Naive B cell (primary cell): ENCODE measurements at regions not wholly inside any gene's neighbourhood (a gene's known extent, or its start where the extent isn't known, plus 50 kb on each side); places are given as distances from the start of the nearest gene placed in this dataset.

Experiments
- ATAC-seq, 2 donors: fragments of 150-1000 bp; cut with Tn5 transposase; 2 replicates each; pipeline ENCODE4 v1.10.0; 2021; ENCODE audit warnings: low read depth in 2 of 2, mild to moderate bottlenecking in 2 of 2, moderate library complexity in 2 of 2
- DNase-seq: peaks from one replicate; pipeline ENCODE4 v3.0.0; 2022
- H3K27ac Mint-ChIP-seq, 6 donors: one replicate each; pipeline ENCODE4 v1.8.0; 2020 to 2022; ENCODE audit warnings: mild to moderate bottlenecking in 6 of 6, mixed read lengths in 6 of 6, moderate library complexity in 5 of 6, inconsistent platforms in 2 of 6
- H3K27me3 Mint-ChIP-seq, 3 donors: one replicate each; pipeline ENCODE4 v1.8.0; 2021 to 2022; ENCODE audit warnings: mixed read lengths in 3 of 3, mild to moderate bottlenecking in 1 of 3
- H3K36me3 Mint-ChIP-seq, 2 donors: one replicate each; pipeline ENCODE4 v1.8.0; 2020 to 2022; ENCODE audit warnings: mixed read lengths in 2 of 2, inconsistent platforms in 1 of 2, mild to moderate bottlenecking in 1 of 2
- H3K4me1 Mint-ChIP-seq, 3 donors: one replicate each; pipeline ENCODE4 v1.8.0; 2020 to 2022; ENCODE audit warnings: mixed read lengths in 3 of 3, inconsistent platforms in 1 of 3, mild to moderate bottlenecking in 1 of 3, moderate library complexity in 1 of 3
- H3K4me3 Mint-ChIP-seq, 8 donors: one replicate each; pipeline ENCODE4 v1.8.0; 2020 to 2022; ENCODE audit warnings: mild to moderate bottlenecking in 8 of 8, mixed read lengths in 8 of 8, moderate library complexity in 8 of 8, inconsistent platforms in 2 of 8
- H3K9me3 Mint-ChIP-seq, 7 donors: one replicate each; pipeline ENCODE4 v1.8.0; 2020 to 2022; ENCODE audit warnings: mixed read lengths in 7 of 7, mild to moderate bottlenecking in 5 of 7, inconsistent platforms in 2 of 7, moderate library complexity in 1 of 7

GRCh38 chr17:71407981-71408380 is 712.8 kb upstream of the SOX9 start:
- no peak for ATAC-seq
- H3K4me3 Mint-ChIP-seq = no peak overlapping the region
- no peaks in the 10 kb centered on the region for H3K36me3 Mint-ChIP-seq

DNA sequence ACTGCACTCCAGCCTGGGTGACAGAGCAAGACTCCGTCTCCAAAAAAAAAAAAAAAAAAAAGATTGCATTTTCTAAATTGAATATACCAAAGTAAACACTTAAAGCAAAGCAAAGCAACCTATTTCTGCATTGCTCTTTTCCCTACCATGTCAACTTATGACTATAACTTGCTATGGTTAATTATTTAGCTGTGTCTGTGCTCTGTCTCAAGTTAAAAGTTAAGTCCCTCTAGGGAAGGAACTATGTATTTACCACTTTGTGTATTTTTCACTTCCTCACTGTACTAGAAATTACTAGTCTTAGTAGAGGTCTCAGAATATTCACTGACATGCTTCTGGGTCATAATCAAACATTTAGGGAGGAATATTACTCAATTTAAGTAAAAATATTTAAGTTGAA is 711.7 kb upstream of the SOX9 start:
- DNase-seq (no peak), ATAC-seq (no peak)
- no peaks in the 10 kb centered on the region for H3K4me1 Mint-ChIP-seq
- no peaks in the 10 kb centered on the region for H3K27me3 Mint-ChIP-seq
- no peak overlapping the region for H3K27ac Mint-ChIP-seq
- no peak overlapping the region for H3K4me3 Mint-ChIP-seq
- no peaks in the 10 kb centered on the region for H3K36me3 Mint-ChIP-seq
- peaks cover 0 to 6% (median 0%) of the 10 kb centered on the region in 7 donors for H3K9me3 Mint-ChIP-seq

More at GRCh38 chr17:71407981-71408380, 712.8 kb upstream of the SOX9 start:
- Mint-ChIP-seq H3K4me1 (no peaks in the 10 kb centered on the region), H3K9me3 (peaks cover 0 to 10% (median 3%) of the 10 kb centered on the region in 7 donors), H3K27ac (no peak overlapping the region), H3K27me3 (no peaks in the 10 kb centered on the region)
- DNase-seq = no peak

GRCh38 chr17:71409712-71410111 is 711.1 kb upstream of the SOX9 start:
- Mint-ChIP-seq H3K27ac (no peak overlapping the region), H3K27me3 (no peaks in the 10 kb centered on the region), H3K36me3 (no peaks in the 10 kb centered on the region), H3K4me1 (no peaks in the 10 kb centered on the region), H3K9me3 (peaks cover 0 to 6% (median 2%) of the 10 kb centered on the region in 7 donors), H3K4me3 (no peak overlapping the region)
- DNase-seq = no peak
- ATAC-seq = no peak

- no peak overlapping the region for H3K27ac Mint-ChIP-seq
- H3K4me3 Mint-ChIP-seq = no peak overlapping the region
- DNase-seq = no peak
- no peaks in the 10 kb centered on the region for H3K4me1 Mint-ChIP-seq
- H3K27me3 Mint-ChIP-seq = no peaks in the 10 kb centered on the region
- ATAC-seq = no peak
- peaks cover 0 to 4% (median 2%) of the 10 kb centered on the region in 7 donors for H3K9me3 Mint-ChIP-seq
- H3K36me3 Mint-ChIP-seq = no peaks in the 10 kb centered on the region
These were observed 708.0 kb upstream of the SOX9 start for GRCh38 chr17:71412803-71413202.

DNA sequence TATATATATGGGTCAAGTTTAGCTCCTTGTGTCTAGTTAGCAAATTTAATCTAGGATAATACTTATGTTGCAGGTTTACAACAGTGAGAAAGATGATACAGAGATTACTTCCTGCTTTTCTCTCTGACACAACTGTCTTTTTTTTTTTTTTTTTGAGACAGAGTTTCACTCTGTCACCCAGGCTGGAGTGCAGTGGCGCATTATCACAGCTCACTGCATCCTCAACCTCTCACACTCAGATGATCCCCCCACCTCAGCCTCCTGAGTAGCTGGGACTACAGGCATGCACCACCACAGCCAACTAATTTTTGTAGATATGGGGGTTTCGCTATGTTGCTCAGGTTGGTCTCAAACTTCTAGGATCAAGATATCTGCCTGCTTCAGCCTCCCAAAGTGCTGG is 706.9 kb upstream of the SOX9 start:
- H3K36me3 Mint-ChIP-seq = no peaks in the 10 kb centered on the region
- no peaks in the 10 kb centered on the region for H3K27me3 Mint-ChIP-seq
- H3K27ac Mint-ChIP-seq = no peak overlapping the region
- H3K4me3 Mint-ChIP-seq = no peak overlapping the region
- ATAC-seq = no peak
- peaks cover 0 to 4% (median 2%) of the 10 kb centered on the region in 7 donors for H3K9me3 Mint-ChIP-seq
- DNase-seq = no peak
- H3K4me1 Mint-ChIP-seq = no peaks in the 10 kb centered on the region

- Mint-ChIP-seq H3K36me3 (no peaks in the 10 kb centered on the region), H3K4me1 (no peaks in the 10 kb centered on the region), H3K27ac (no peak overlapping the region), H3K27me3 (no peaks in the 10 kb centered on the region), H3K9me3 (peaks cover 0 to 8% (median 3%) of the 10 kb centered on the region in 7 donors), H3K4me3 (no peak overlapping the region)
- ATAC-seq (no peak), DNase-seq (no peak)
These were observed 703.7 kb upstream of the SOX9 start for GRCh38 chr17:71417142-71417541.

GRCh38 chr17:71422968-71423367 is 697.9 kb upstream of the SOX9 start:
- ATAC-seq (no peak), DNase-seq (no peak)
- Mint-ChIP-seq H3K9me3 (peaks cover 0 to 22% (median 7%) of the 10 kb centered on the region in 7 donors), H3K4me1 (no peaks in the 10 kb centered on the region), H3K4me3 (no peak overlapping the region), H3K27me3 (no peaks in the 10 kb centered on the region), H3K27ac (no peak overlapping the region), H3K36me3 (no peaks in the 10 kb centered on the region)

DNA sequence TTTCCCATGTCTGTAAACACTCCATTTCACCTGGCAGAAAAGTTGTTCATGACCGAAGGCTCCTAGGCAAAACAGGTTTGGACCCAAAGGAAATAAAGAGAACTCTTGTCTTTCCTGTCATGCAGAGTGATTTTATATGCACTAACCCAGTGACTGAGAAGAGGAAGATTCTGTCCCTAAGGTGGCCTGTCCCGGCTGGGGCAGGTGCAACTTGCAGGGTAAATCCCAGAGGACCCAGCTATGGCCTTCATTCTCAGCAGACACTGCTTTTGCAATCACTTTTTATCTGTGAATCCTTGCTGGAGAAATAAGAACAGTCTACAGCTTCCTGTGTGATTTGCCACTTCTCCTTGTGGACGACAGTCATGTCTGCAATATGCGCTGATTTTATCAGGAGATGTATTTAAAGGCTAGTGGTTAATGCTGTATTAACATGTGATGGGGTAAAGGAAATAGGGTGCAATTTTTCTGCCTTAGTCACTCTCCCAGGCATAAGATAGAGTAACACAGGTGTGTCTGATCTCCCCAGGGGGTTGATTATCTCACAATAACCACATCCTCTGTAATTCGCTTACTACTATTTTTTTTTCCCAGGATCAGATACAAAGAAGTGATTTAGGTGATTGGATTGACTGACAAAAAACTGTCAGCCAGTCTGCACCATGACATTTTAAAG is 696.8 kb upstream of the SOX9 start:
- DNase-seq (no peak), ATAC-seq (no peak)
- Mint-ChIP-seq H3K27ac (no peak overlapping the region), H3K4me3 (no peak overlapping the region), H3K27me3 (no peaks in the 10 kb centered on the region), H3K9me3 (peaks cover 3 to 31% (median 12%) of the 10 kb centered on the region in 7 donors), H3K4me1 (no peaks in the 10 kb centered on the region), H3K36me3 (no peaks in the 10 kb centered on the region)

GRCh38 chr17:71427801-71428200 is 693.0 kb upstream of the SOX9 start:
- no peaks in the 10 kb centered on the region for H3K4me1 Mint-ChIP-seq
- no peak overlapping the region for H3K27ac Mint-ChIP-seq
- no peak for DNase-seq
- no peak for ATAC-seq
- no peaks in the 10 kb centered on the region for H3K27me3 Mint-ChIP-seq
- peaks cover 4 to 24% (median 8%) of the 10 kb centered on the region in 7 donors for H3K9me3 Mint-ChIP-seq
- no peaks in the 10 kb centered on the region for H3K36me3 Mint-ChIP-seq
- no peak overlapping the region for H3K4me3 Mint-ChIP-seq

- H3K9me3 Mint-ChIP-seq = peaks cover 4 to 16% (median 6%) of the 10 kb centered on the region in 7 donors
These were observed 691.9 kb upstream of the SOX9 start for GRCh38 chr17:71428897-71429296.

GRCh38 chr17:71430281-71430680 is 690.5 kb upstream of the SOX9 start:
- no peak for DNase-seq
- Mint-ChIP-seq H3K36me3 (no peaks in the 10 kb centered on the region), H3K27ac (no peak overlapping the region), H3K4me3 (no peak overlapping the region), H3K9me3 (peaks cover 3 to 14% (median 6%) of the 10 kb centered on the region in 7 donors), H3K4me1 (no peaks in the 10 kb centered on the region), H3K27me3 (no peaks in the 10 kb centered on the region)
- no peak for ATAC-seq

More at GRCh38 chr17:71428897-71429296, 691.9 kb upstream of the SOX9 start:
- no peak overlapping the region for H3K27ac Mint-ChIP-seq
- no peaks in the 10 kb centered on the region for H3K4me1 Mint-ChIP-seq
- no peaks in the 10 kb centered on the region for H3K36me3 Mint-ChIP-seq
- DNase-seq (no peak), ATAC-seq (no peak)
- H3K27me3 Mint-ChIP-seq = no peaks in the 10 kb centered on the region
- H3K4me3 Mint-ChIP-seq = no peak overlapping the region

DNA sequence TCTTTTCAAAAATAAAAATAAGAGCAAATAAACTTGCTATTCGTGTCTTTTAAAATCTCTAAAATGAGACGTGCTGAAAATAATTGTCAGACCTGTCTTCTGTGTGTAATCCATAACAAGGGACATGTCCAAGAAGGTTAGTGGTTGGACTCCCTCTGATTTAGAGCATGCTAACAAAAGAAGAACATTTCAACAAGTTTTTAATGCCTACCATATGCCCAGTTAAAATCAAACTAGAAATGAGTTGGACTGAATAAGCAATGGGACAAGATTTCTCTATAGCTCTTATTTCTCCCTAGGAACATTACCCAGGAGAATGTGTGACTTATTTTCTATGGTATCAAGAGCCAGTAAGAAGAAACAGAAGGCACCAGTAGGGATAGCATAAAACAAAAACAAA is 689.7 kb upstream of the SOX9 start:
- Mint-ChIP-seq H3K36me3 (no peaks in the 10 kb centered on the region), H3K27ac (no peak overlapping the region), H3K4me1 (no peaks in the 10 kb centered on the region), H3K4me3 (no peak overlapping the region), H3K9me3 (peaks cover 3 to 12% (median 4%) of the 10 kb centered on the region in 7 donors), H3K27me3 (no peaks in the 10 kb centered on the region)
- DNase-seq = no peak
- ATAC-seq = no peak

GRCh38 chr17:71432378-71433315 is 688.2 kb upstream of the SOX9 start:
- no peak overlapping the region for H3K4me3 Mint-ChIP-seq
- no peak for DNase-seq
- no peaks in the 10 kb centered on the region for H3K27me3 Mint-ChIP-seq
- H3K4me1 Mint-ChIP-seq = no peaks in the 10 kb centered on the region
- no peak for ATAC-seq
- peaks cover 3 to 12% (median 4%) of the 10 kb centered on the region in 7 donors for H3K9me3 Mint-ChIP-seq
- H3K36me3 Mint-ChIP-seq = no peaks in the 10 kb centered on the region
- no peak overlapping the region for H3K27ac Mint-ChIP-seq

DNA sequence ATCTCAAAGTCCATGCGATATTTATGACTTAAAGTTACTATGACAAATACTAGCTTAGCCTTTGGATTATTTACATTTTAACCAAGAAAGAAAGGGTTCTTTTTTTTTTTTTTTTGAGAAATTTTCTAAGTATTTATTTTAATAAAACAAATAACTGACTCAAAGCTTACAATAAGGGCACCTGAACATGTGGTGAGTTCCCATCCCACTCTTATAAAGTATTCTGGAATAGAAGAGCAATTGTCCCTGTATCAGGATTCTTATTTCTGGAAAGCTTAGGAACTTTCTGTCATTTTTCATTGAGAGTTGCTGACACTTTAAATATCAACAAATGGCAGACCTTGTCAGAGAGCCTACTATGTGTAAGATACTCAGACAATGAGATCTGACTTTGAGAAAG is 686.1 kb upstream of the SOX9 start:
- no peak overlapping the region for H3K4me3 Mint-ChIP-seq
- H3K27me3 Mint-ChIP-seq = no peaks in the 10 kb centered on the region
- no peaks in the 10 kb centered on the region for H3K36me3 Mint-ChIP-seq
- no peak for DNase-seq
- peaks cover 0 to 4% (median 3%) of the 10 kb centered on the region in 7 donors for H3K9me3 Mint-ChIP-seq
- H3K4me1 Mint-ChIP-seq = no peaks in the 10 kb centered on the region
- ATAC-seq = no peak
- H3K27ac Mint-ChIP-seq = no peak overlapping the region
